K562 (cell line): ENCODE measurements at regions not wholly inside any gene's neighbourhood (a gene's known extent, or its start where the extent isn't known, plus 50 kb on each side); places are given as distances from the start of the nearest gene placed in this dataset.

ENCODE experiments used
- ATAC-seq: fragments of 200-7000 bp; cut with Tn5 transposase; 3 replicates; pipeline ENCODE4 v1.9.1; 2020; ENCODE audit warnings: moderate library complexity
- BruUV-seq: library from RNA; stranded (reverse); fragments of 400-500 nt; replicated peaks from 2 replicates; lab custom pipeline; 2021; lab: Mats Ljungman, UMichigan
- CTCF ChIA-PET: fragments of 300-600 bp; formaldehyde crosslinking; extraction: SDS; loops from one replicate; lab custom pipeline; 2021; ENCODE audit warnings: low intra/inter-chr PET ratio; lab: Yijun Ruan, JAX
- POLR2A ChIA-PET: fragments of 300-600, 350-650 bp; sonication (Branson Sonifier 250); formaldehyde crosslinking; extraction: SDS; loops from one replicate; lab custom pipeline; 2021; ENCODE audit warnings: antibody characterized with exemption, inconsistent platforms; lab: Yijun Ruan, JAX
- DNase-seq, 4 experiments: peaks; one replicate each; pipeline versions ENCODE4 v3.0.0 to v3.0.0-alpha.2; 2011 to 2018; ENCODE audit warnings: low spot score in 3 of 4, mixed read lengths in 3 of 4; ENCODE audit errors: extremely low read depth in 1 of 4
- FAIRE-seq: peaks from 2 replicates; lab custom pipeline; 2011; peaks lifted over from hg19 to GRCh38; lab: Jason Lieb, UNC
- H2AFZ ChIP-seq: 2 replicates; pipeline ENCODE4 v1.6.0; 2011; ENCODE audit warnings: low read depth, low read length, control low read depth, inconsistent platforms
- H3K27ac ChIP-seq: fragments of 200-600 bp; 3 replicates; pipeline ENCODE4 v1.8.0; 2011; ENCODE audit warnings: low read depth, mild to moderate bottlenecking, control low read depth, inconsistent platforms, low read length, moderate library complexity, mixed read lengths; ENCODE audit errors: extremely low read depth
- H3K27me3 ChIP-seq, 2 experiments: fragments of 300-600 bp in 1 of 2; 2 replicates in 1 of 2; 3 replicates in 1 of 2; pipeline versions ENCODE4 v1.6.0 to v1.8.0; 2011; ENCODE audit warnings: inconsistent platforms in 2 of 2, low read length in 2 of 2, mild to moderate bottlenecking in 1 of 2, mixed read lengths in 1 of 2, moderate library complexity in 1 of 2; ENCODE audit not compliant: control insufficient read depth in 2 of 2, insufficient read depth in 2 of 2
- H3K36me3 ChIP-seq: fragments of 300-600 bp; 3 replicates; pipeline ENCODE4 v1.8.0; 2011; ENCODE audit warnings: mild to moderate bottlenecking, low read length, inconsistent platforms; ENCODE audit not compliant: control insufficient read depth, insufficient read depth
- H3K4me1 ChIP-seq, 2 experiments: fragments of 200-600 bp in 1 of 2; replicated peaks in 1 of 2; 2 replicates in 1 of 2; 3 replicates in 1 of 2; pipeline versions ENCODE4 v1.5.1 to v1.8.0; 2011; ENCODE audit warnings: inconsistent platforms in 2 of 2, low read length in 2 of 2, mild to moderate bottlenecking in 1 of 2, mixed read lengths in 1 of 2, moderate library complexity in 1 of 2; ENCODE audit not compliant: control insufficient read depth in 2 of 2, insufficient read depth in 2 of 2
- H3K4me2 ChIP-seq: 2 replicates; pipeline ENCODE4 v1.6.1; 2011; ENCODE audit warnings: low read length, control low read depth, inconsistent platforms, mixed read lengths; ENCODE audit not compliant: insufficient read depth
- H3K4me3 ChIP-seq: fragments of 200-600 bp; sonication (generic), shearing (Covaris generic); 2 replicates; pipeline ENCODE4 v1.5.1; 2016; ENCODE audit warnings: control low read depth, inconsistent platforms
- H3K79me2 ChIP-seq: fragments of 200-600 bp; 3 replicates; pipeline ENCODE4 v1.8.0; 2011; ENCODE audit warnings: low read length, inconsistent platforms; ENCODE audit not compliant: control insufficient read depth, insufficient read depth
- H3K9ac ChIP-seq, 2 experiments: 2 replicates each; pipeline versions ENCODE4 v1.6.0 to v1.6.1; 2011; ENCODE audit warnings: low read depth in 2 of 2, low read length in 2 of 2, control low read depth in 1 of 2, inconsistent platforms in 1 of 2, mild to moderate bottlenecking in 1 of 2, mixed read lengths in 1 of 2; ENCODE audit not compliant: insufficient read depth in 1 of 2
- H3K9me1 ChIP-seq: one replicate; pipeline ENCODE4 v1.6.0; 2011; ENCODE audit warnings: inconsistent platforms, mild to moderate bottlenecking, low read length, moderate library complexity; ENCODE audit not compliant: control insufficient read depth, insufficient read depth
- H3K9me3 ChIP-seq: replicated peaks from 2 replicates; pipeline ENCODE4 v1.5.1; 2011; ENCODE audit warnings: low read depth, low read length, inconsistent platforms; ENCODE audit not compliant: control insufficient read depth, insufficient read depth
- H4K20me1 ChIP-seq: replicated peaks from 2 replicates; pipeline ENCODE4 v1.6.1; 2011; ENCODE audit warnings: low read length, inconsistent platforms, mixed read lengths; ENCODE audit not compliant: control insufficient read depth, insufficient read depth
- GABPA ChIP-seq: fragments of 200-800 bp; sonication (Bioruptor generic); conservative IDR thresholded peaks from 2 replicates; pipeline ENCODE4 v1.6.1; 2016; ENCODE audit warnings: low read depth, missing genetic modification characterization, missing compliant biosample characterization
- MTF1 ChIP-seq: fragments of 250-450 bp; sonication (Bioruptor Pico); IDR thresholded peaks from 2 replicates; pipeline ENCODE4 v1.9.0; 2021; ENCODE audit warnings: moderate library complexity, mild to moderate bottlenecking, inconsistent platforms, borderline replicate concordance
- PKNOX1 ChIP-seq: fragments of 450-650 bp; IDR thresholded peaks from 2 replicates; pipeline ENCODE4 v1.6.1; 2016
- POLR3A ChIP-seq: IDR thresholded peaks from 2 replicates; pipeline ENCODE4 v1.6.1; 2011; ENCODE audit warnings: borderline replicate concordance, mild to moderate bottlenecking, moderate library complexity; ENCODE audit not compliant: insufficient read length, insufficient read depth; ENCODE audit errors: extremely low read depth
- RFX5 ChIP-seq: IDR thresholded peaks from 2 replicates; pipeline ENCODE4 v1.6.1; 2011; ENCODE audit warnings: low read depth, mild to moderate bottlenecking, improper control_type of control experiment, low read length
- TAF1 ChIP-seq: IDR thresholded peaks from 2 replicates; pipeline ENCODE4 v1.6.1; 2011; ENCODE audit warnings: mild to moderate bottlenecking, low read length, moderate library complexity; ENCODE audit not compliant: insufficient read depth, control insufficient read depth, severe bottlenecking; ENCODE audit errors: extremely low read depth
- TFE3 ChIP-seq: fragments of 450-650 bp; formaldehyde crosslinking; IDR thresholded peaks from 2 replicates; pipeline ENCODE4 v1.4.0; 2020; ENCODE audit warnings: mild to moderate bottlenecking, mixed read lengths
- ZFP36 ChIP-seq: fragments of 150-350 bp; IDR thresholded peaks from 2 replicates; pipeline ENCODE4 v1.6.1; 2018; ENCODE audit warnings: low read length, low read depth; ENCODE audit not compliant: partially characterized antibody
- WGBS: fragments of 100-300 bp; shearing (Covaris generic); methylation state at CpG from one replicate; pipeline ENCODE4 v1.1.6; 2016; ENCODE audit warnings: low coverage, mixed read lengths; ENCODE audit not compliant: insufficient coverage; ENCODE audit errors: missing lambda C conversion rate; 5-methylcytosine and 5-hydroxymethylcytosine counted together
- in situ Hi-C: fragments of 300-500 bp; cut with MboI; formaldehyde crosslinking; loops from 4 replicates; pipeline ENCODE4 v1.15.0; 2018; ENCODE audit warnings: inconsistent platforms, mixed read lengths
- intact Hi-C: fragments of 100-400 bp; cut with micrococcal nuclease; formaldehyde crosslinking; loops from 2 replicates; pipeline ENCODE4 v1.14.2; 2022
- TF ChIP-seq, protein P1 (sequence below): fragments of 200-400 bp; formaldehyde crosslinking; IDR thresholded peaks from 2 replicates; pipeline ENCODE4 v1.6.1; 2017; ENCODE audit warnings: mild to moderate bottlenecking, low read depth, low read length, moderate library complexity

DNA sequence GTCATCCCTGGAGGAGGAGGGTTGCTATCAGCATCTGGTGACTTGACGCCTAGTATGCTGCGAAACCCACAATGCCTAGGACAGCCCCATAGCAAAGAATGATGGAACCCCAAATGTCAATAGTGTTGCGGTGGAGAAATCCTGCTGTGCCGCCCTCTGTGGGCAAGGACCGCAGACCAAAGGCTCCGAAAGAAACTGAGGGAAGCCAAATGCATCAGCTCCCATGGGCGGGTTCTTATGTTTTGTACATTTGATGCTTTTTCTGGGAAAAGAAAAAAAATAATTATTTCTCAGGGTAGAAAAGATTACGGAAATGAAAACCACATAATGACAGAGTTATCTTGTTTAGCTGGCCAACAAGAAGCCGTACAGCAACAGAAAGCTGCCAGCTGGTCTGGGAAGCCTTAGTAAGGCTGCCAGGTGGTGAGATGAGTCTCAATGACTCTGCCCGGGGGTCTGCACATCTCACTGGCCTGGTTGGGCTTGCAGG, 95.0 kb upstream of the TBL1X start:
- POLR2A ChIA-PET: no interaction called here
- Histone ChIP-seq H3K9me3 (no peaks in the 10 kb centered on the region), H3K4me3 (no peak overlapping the region), H3K27ac (no peak overlapping the region), H2AFZ (no peak overlapping the region), H4K20me1 (no peaks in the 10 kb centered on the region), H3K4me2 (no peak overlapping the region), H3K27me3 (0 out of 5 replicates have a peak, but pooled peaks cover 0 to 5% of the 10 kb centered on the region in 2 experiments), H3K79me2 (no peaks in the 10 kb centered on the region), H3K9ac (no peak overlapping the region), H3K4me1 (no peaks in the 10 kb centered on the region), H3K9me1 (no peaks in the 10 kb centered on the region), H3K36me3 (no peaks in the 10 kb centered on the region)
- no TSS peak for BruUV-seq
- 48% methylated on average over 10 of the region's 10 CpGs for WGBS
- CTCF ChIA-PET: no interaction called here
- DNase-seq (no peak), ATAC-seq (no peak; the same call in 2 of the 3 replicates), FAIRE-seq (no peak)
- intact Hi-C loops (no loop called here), in situ Hi-C loops (no loop called here)
- TF ChIP-seq GABPA: no peak
- TF ChIP-seq MTF1: no peak
- no peak for TF ChIP-seq POLR3A

DNA sequence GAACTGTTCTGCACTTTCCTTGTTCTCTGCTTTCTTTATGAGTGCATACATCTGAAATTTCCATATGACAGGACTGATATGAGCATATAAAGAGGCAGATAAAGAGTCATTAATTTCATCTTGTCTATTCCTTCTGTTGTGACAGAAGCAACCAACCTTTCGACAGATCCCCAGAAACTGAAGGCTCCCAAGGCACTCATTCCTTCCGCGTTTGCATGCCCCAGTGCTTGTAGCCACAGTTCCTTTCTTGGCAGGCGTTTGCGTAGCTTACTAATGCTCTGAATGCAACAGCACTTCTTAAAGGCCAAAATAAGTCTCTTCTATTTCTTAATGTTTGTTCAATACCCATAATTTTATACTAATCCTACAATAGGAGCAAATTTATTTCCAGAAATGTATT, 94.0 kb upstream of the TBL1X start:
- H3K9me1 ChIP-seq: no peaks in the 10 kb centered on the region
- no peak for TF ChIP-seq TFE3
- TF ChIP-seq, protein P1, sequence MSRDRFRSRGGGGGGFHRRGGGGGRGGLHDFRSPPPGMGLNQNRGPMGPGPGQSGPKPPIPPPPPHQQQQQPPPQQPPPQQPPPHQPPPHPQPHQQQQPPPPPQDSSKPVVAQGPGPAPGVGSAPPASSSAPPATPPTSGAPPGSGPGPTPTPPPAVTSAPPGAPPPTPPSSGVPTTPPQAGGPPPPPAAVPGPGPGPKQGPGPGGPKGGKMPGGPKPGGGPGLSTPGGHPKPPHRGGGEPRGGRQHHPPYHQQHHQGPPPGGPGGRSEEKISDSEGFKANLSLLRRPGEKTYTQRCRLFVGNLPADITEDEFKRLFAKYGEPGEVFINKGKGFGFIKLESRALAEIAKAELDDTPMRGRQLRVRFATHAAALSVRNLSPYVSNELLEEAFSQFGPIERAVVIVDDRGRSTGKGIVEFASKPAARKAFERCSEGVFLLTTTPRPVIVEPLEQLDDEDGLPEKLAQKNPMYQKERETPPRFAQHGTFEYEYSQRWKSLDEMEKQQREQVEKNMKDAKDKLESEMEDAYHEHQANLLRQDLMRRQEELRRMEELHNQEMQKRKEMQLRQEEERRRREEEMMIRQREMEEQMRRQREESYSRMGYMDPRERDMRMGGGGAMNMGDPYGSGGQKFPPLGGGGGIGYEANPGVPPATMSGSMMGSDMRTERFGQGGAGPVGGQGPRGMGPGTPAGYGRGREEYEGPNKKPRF: no peak
- TF ChIP-seq TAF1: no peak
- TF ChIP-seq PKNOX1: no peak
- no peak for TF ChIP-seq RFX5
- no peak for TF ChIP-seq ZFP36

More for the DNA sequence above, 94.0 kb upstream of the TBL1X start:
- FAIRE-seq: no peak
- Histone ChIP-seq H3K36me3 (no peaks in the 10 kb centered on the region), H2AFZ (no peak overlapping the region), H3K4me3 (no peak overlapping the region), H3K79me2 (no peaks in the 10 kb centered on the region), H3K9ac (no peak overlapping the region), H3K4me1 (no peaks in the 10 kb centered on the region), H3K4me2 (no peak overlapping the region), H4K20me1 (no peaks in the 10 kb centered on the region), H3K9me3 (no peaks in the 10 kb centered on the region), H3K27ac (no peak overlapping the region), H3K27me3 (0 out of 5 replicates have a peak, but pooled peaks cover 0 to 5% of the 10 kb centered on the region in 2 experiments)
- in situ Hi-C loops: no loop called here
- DNase-seq: no peak
- intact Hi-C loops: no loop called here
- ChIA-PET CTCF (no interaction called here), POLR2A (no interaction called here)
- WGBS: 62% methylated on average over 5 of the region's 5 CpGs
- no peak for ATAC-seq
- BruUV-seq: no TSS peak
